ENCODE measurements at regions not wholly inside any gene's neighbourhood (a gene's known extent, or its start where the extent isn't known, plus 50 kb on each side); places are given as distances from the start of the nearest gene placed in this dataset.

GRCh38 chr17:77399319-77399957 lies 258.7 kb downstream of the SEC14L1 start:
- DNase-seq: no peak

DNA sequence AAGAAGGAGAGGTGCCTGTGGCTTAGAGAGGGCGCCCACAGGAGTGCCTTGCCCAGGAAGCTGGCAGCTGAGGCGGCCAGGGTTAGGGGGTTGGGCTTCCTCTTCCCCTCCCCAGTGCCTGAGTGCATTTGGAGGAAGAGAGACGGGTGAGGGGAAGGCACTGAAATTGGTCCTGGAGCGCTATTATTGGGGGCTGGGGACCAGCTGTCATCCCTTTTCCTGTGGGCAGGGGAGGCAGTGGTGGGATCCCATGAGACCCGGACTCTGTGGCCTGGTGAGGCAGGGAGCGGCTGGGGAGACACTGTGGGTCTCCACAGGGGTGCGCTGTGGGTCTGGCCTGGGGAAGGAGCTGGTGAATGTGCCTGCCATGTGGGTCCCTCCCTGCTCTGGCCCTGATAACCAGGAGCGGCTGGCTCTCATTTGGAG lies 259.7 kb downstream of the SEC14L1 start:
- DNase-seq: no peak

DNA sequence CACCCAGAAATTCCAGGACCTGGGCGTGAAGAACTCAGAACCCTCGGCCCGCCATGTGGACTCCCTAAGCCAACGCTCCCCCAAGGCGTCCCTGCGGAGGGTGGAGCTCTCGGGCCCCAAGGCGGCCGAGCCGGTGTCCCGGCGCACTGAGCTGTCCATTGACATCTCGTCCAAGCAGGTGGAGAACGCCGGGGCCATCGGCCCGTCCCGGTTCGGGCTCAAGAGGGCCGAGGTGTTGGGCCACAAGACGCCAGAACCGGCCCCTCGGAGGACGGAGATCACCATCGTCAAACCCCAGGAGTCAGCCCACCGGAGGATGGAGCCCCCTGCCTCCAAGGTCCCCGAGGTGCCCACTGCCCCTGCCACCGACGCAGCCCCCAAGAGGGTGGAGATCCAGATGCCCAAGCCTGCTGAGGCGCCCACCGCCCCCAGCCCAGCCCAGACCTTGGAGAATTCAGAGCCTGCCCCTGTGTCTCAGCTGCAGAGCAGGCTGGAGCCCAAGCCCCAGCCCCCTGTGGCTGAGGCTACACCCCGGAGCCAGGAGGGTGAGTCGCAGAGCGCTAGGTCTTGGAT lies 261.5 kb downstream of the SEC14L1 start:
- no peak for DNase-seq

DNA sequence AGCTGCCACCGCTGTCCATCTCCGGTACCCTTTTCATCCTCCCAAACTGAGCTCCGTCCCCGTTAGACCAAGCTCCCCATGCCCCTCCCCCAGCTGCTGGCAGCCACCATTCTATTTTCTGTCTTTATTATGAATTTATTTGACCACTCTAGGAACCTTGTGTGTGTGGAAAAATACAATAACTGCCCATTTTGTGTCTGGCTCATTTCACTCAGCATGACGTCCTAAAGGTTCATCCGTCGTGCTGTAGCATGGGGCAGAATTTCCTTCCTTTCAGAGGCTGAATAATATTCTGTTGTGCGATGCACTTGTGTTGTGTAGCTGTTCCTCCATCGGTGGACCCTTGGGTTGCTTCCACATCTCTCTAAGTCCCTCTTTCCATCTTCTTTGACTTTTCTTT lies 263.1 kb downstream of the SEC14L1 start:
- no peak for DNase-seq

DNA sequence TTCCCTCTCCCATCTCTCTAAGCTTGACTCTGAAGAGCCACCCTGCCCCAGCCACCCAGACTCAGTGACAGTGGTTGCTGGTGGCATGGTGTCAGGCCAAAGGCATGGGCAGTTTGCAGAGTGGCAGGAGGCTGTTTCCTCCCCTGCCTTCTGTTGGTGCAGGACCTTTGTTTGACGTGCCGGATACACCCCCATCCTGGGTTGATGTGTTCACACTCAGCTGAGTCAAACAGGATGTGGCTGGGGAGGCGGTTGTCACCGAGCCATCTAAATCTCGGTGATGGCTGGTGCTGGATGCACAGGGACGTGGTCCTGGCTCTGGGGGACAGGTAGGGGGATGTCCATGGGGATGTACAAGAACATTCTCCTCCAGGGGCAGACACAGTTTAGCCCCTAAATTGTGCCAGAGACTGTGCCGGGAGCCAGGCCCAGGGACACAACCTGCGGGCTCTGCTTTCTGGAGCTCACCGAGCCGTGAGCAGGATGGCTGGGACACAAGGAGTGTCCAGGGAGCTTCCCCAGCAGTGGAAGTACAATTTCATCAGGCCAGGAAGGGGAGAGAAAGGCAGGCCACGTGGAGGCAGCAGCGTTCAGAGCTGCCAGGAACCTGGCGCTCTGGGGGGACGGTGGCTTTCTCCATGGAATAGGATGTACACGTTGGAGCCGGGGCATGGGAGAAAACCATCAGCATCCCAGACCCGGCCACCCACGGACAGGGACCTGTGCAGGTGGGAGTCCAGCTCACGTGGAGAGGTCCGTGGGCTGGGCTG lies 264.2 kb downstream of the SEC14L1 start:
- DNase-seq: peak; percentile 85

- no peak for DNase-seq
Measured at GRCh38 chr17:77405867-77406732, 265.3 kb downstream of the SEC14L1 start.

- no peak for DNase-seq
Measured at GRCh38 chr17:77407321-77408277, 266.8 kb downstream of the SEC14L1 start.

DNA sequence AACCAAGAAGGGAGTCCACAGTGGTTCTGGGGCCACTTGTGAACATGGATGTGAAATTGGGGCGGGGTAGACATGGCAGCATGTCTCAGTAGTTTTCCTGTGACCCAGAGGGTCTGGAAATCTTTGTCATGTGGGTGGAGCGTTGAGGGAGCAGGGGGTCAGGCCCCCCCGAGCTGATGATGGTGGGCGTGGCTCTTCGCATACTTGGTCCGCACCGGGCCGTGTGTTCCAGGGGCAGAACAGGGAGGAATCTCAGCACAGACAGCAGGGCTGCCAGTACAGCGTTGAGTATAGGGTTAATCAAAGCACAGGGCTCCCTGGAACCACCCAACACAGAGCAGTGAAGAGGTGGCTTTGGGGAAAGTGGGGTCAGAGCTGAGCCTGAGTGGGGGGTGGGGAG lies 267.5 kb downstream of the SEC14L1 start:
- no peak for DNase-seq

GRCh38 chr17:77409282-77410161 lies 268.8 kb downstream of the SEC14L1 start:
- no peak for DNase-seq

- no peak for DNase-seq
Measured at GRCh38 chr17:77410470-77410869, 269.7 kb downstream of the SEC14L1 start.

DNA sequence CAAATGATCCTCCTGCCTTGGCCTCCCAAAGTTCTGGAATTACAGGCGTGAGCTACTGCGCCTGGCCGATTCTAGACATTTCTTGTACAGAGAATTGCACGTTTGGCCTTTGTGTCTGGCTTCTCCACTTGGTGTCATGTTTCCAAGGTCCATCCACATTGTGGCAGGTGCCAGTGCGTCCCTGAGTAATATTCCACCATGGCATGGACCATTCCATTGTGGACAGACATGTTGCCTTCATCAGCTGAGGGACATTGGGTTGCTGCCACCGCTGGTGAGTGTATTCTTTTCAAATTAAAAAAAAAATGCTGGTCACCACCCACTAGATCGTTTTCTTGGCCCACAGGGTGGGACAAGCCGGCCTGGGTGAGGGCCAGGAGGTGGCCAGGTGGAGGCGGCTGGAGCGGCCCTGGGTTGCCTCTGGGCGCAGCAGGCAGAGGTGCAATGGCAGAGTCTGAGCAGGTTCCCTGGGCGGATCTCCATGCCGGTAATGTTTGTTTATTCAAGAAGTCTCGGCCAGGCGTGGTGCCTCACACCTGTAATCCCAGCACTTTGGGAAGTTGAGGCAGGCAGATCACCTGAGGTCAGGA lies 274.1 kb downstream of the SEC14L1 start:
- no peak for DNase-seq

DNA sequence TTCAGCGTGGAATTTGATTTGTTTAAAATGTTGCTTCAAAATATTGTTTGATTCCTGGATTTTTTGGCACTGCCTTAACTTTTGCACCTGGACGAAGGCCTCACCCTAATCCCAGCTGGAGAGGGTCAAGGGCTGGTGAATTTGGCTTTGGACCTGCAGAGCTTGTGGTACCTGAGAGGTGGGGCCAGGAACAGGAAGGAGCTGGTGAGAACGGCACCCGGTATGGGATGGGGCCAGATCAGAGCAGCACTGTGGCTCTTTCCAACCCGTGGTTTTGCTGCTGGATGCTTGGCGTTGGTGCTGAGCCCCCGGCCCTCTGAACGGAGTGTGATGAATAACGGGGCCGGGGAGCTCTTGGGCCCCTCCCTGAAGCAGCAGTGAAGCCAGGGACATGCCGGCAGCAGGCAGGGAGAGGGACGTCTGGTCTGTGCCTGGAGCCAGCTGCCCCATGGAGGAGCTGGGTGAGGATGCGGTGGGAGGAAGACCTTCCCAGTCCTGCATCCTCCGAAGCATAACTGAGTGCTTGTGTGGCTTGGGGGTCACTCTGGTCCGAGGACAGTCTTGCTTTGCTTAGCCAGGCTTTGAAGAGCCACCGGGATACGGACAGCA lies 275.4 kb downstream of the SEC14L1 start:
- DNase-seq: no peak

GRCh38 chr17:77417575-77417974 lies 276.8 kb downstream of the SEC14L1 start:
- DNase-seq: no peak

GRCh38 chr17:77418609-77419008 lies 277.8 kb downstream of the SEC14L1 start:
- no peak for DNase-seq

DNA sequence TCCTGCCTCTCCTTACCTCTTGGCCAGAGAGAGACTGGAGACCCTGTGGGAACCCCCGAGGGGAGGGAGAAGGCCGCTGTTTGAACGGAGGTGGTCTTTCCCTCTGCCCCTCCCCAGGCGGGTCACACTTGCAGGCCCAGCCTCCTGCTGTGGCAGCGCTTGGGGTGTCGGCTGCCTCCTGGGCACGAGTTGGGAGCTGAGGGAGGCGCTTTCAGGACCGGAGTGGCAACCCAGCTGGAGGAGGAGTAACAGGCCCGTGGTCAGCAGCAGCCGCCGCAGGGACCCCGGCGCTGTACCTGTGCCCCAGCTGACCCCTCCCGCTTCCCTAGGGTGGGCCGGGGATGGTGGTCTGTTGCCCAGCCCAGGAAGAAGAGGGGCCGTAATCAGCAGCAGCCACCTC lies 278.3 kb downstream of the SEC14L1 start:
- DNase-seq: no peak

DNA sequence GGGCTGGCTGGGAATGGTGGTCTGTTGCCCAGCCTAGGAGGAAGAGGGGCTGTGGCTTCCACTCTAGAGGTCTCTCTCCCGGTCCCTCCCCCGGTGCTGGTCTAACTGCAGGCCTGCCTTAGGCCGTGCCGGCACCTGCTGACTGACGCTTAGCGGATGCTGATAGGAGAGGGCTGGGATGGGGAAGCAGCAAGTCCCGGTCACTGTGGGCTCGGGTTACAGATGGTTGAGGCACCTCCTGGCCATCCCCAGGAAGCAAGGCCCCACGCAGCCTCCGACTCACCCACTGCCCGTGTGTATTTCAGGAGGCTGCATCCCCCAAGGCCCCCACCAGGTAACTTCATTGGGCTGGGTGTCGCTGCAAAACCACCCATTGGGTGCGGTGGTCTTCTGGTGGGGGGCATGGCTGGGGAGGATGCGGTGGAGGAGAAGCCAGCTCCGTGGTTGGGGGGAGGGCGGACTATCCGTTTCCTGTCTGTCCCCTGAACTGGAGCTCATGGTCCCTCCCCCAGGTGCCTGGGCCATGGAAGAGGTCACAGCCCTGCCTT lies 278.9 kb downstream of the SEC14L1 start:
- DNase-seq: no peak

GRCh38 chr17:77420095-77420803 lies 279.5 kb downstream of the SEC14L1 start:
- no peak for DNase-seq

- no peak for DNase-seq
Measured at GRCh38 chr17:77420804-77421629, 280.2 kb downstream of the SEC14L1 start.

Measured in 8988T (cell line).